ENCODE measurements at regions not wholly inside any gene's neighbourhood (a gene's known extent, or its start where the extent isn't known, plus 50 kb on each side); places are given as distances from the start of the nearest gene placed in this dataset.

DNA sequence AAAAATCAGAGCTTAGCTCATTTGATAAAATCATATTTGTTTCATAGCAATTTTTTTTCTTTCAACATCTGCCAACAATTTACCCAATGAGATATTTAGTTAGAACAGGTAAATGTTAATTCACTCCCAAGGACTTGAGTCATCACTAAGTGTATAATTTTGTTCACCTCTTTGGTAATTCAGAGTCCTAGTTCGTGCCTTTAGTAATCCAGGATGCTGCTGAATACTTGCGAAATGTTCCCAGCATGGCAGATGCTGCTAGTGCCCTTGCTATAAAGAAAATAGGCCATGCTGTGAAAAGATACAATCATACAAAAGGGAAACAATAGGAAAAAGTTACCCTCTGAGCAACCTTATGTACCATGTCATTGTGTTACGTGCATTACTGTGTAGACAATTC, 210.5 kb downstream of the CSNK1G3 start:
- H3K9me3 ChIP-seq, result no peaks in the 10 kb centered on the region
- no peak for DNase-seq
- intact Hi-C loops (cut with DNase I, micrococcal nuclease), result no loop called here
- no peak overlapping the region for H3K4me3 ChIP-seq
- H3K4me1 ChIP-seq (ENCODE audit: low read depth), result no peaks in the 10 kb centered on the region
- no peaks in the 10 kb centered on the region for H3K36me3 ChIP-seq (ENCODE audit: low read depth)
- no peak for ATAC-seq
- TF ChIP-seq, protein P1, sequence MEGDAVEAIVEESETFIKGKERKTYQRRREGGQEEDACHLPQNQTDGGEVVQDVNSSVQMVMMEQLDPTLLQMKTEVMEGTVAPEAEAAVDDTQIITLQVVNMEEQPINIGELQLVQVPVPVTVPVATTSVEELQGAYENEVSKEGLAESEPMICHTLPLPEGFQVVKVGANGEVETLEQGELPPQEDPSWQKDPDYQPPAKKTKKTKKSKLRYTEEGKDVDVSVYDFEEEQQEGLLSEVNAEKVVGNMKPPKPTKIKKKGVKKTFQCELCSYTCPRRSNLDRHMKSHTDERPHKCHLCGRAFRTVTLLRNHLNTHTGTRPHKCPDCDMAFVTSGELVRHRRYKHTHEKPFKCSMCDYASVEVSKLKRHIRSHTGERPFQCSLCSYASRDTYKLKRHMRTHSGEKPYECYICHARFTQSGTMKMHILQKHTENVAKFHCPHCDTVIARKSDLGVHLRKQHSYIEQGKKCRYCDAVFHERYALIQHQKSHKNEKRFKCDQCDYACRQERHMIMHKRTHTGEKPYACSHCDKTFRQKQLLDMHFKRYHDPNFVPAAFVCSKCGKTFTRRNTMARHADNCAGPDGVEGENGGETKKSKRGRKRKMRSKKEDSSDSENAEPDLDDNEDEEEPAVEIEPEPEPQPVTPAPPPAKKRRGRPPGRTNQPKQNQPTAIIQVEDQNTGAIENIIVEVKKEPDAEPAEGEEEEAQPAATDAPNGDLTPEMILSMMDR (IDR thresholded peaks at IDR 0.05), result no peak

DNA sequence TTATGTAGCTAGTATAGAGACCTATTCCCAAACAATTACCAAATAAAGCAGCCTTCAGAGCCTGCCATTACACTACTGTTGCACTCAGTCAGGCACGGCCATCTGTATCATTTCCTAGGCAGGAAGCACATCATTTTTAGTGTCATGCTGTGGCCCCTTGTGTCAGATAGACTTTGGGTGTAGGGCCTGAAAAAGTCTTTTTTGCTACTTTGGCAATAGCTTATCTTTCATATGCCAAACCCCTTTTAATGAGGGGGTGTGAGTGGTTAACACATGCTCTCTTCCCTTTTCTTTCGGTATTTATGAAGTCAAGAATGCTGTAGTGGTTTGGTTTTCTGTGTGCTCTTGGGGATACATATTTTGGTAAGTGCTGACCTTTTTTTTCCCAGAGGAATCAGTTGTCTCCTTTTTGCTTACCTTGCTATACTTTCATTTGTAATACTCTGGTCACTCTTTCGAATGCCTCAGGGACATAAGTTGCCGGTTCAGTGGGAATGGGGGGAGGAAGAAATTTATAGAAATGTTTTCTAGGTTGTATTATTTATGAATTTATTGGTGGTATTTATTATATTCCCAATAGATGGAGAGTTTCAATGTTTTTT, 209.8 kb downstream of the CSNK1G3 start:
- no peaks in the 10 kb centered on the region for H3K36me3 ChIP-seq (ENCODE audit: low read depth)
- TF ChIP-seq, protein P1 (IDR thresholded peaks at IDR 0.05), result no peak
- no peak overlapping the region for H3K4me3 ChIP-seq
- H3K9me3 ChIP-seq, result no peaks in the 10 kb centered on the region
- DNase-seq (no peak), ATAC-seq (no peak)
- no peaks in the 10 kb centered on the region for H3K4me1 ChIP-seq (ENCODE audit: low read depth)
- intact Hi-C loops (cut with DNase I, micrococcal nuclease), result no loop called here

DNA sequence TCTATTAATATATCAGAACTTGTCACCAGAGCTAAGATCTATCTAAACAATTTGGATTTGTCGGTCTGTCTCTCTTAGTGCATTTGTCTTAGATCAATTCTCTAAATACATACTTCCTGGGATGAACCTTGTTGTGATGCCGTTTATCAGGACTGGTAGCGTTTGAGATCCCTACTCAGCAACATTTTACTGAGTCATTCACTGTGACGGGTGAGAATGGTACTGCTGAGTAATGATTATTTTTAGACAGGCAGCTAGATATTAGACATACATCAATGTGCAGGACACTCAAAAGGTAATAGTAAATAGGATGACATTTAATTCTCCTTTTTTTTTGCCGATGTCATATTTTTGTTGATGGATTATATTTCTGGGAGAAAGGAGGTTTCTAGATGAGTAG, 209.0 kb downstream of the CSNK1G3 start:
- TF ChIP-seq, protein P1 (IDR thresholded peaks at IDR 0.05), result no peak
- H3K4me3 ChIP-seq, result no peak overlapping the region
- H3K4me1 ChIP-seq (ENCODE audit: low read depth), result no peaks in the 10 kb centered on the region
- H3K36me3 ChIP-seq (ENCODE audit: low read depth), result no peaks in the 10 kb centered on the region
- H3K9me3 ChIP-seq, result no peaks in the 10 kb centered on the region
- intact Hi-C loops (cut with DNase I, micrococcal nuclease), result no loop called here
- DNase-seq, result no peak
- ATAC-seq, result no peak

DNA sequence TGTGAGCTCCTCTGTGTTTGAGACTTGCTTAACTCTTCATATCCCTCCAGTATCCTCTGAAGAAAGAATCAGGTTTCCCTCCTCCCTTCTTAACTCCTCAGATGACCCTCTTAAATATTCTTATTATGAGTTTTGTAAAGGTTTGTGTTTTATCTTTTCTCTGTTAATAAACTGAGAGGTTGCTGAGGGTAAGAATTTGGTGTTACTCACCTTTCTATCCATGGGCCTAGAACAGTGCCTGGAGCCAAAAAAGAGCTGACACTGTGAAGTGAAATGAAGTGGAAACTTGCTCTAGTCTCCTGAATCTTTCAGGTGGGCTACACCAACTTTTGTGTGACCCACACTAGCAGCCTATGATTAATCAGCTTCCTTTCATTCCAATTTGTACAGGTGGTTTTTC, 208.4 kb downstream of the CSNK1G3 start:
- intact Hi-C loops (cut with DNase I, micrococcal nuclease), result no loop called here
- no peaks in the 10 kb centered on the region for H3K9me3 ChIP-seq
- no peak for ATAC-seq
- H3K4me1 ChIP-seq (ENCODE audit: low read depth), result no peaks in the 10 kb centered on the region
- no peak overlapping the region for H3K4me3 ChIP-seq
- no peak for DNase-seq
- TF ChIP-seq, protein P1 (IDR thresholded peaks at IDR 0.05), result no peak
- H3K36me3 ChIP-seq (ENCODE audit: low read depth), result no peaks in the 10 kb centered on the region

DNA sequence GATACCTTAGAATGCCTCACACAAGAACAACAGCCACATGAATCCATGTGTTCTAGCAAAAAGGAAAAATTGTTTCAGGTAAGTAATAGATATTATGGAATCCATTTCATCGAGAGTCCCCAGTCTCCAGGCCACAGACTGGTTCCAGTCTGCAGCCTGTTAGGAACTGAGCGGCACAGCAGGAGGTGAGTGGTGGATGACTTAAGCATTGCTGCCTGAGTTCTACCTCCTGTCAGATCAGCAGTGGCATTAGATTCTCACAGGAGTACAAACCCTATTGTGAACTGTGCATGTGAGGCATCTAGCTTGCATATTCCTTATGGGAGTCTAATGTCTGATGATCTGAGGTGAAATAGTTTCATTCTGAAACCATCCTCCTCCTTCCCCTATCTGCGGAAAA, 207.0 kb downstream of the CSNK1G3 start:
- no peak for ATAC-seq
- H3K4me3 ChIP-seq, result no peak overlapping the region
- H3K36me3 ChIP-seq (ENCODE audit: low read depth), result no peaks in the 10 kb centered on the region
- TF ChIP-seq, protein P1 (IDR thresholded peaks at IDR 0.05), result no peak
- H3K4me1 ChIP-seq (ENCODE audit: low read depth), result no peaks in the 10 kb centered on the region
- H3K9me3 ChIP-seq, result no peaks in the 10 kb centered on the region
- no peak for DNase-seq
- intact Hi-C loops (cut with DNase I, micrococcal nuclease), result no loop called here

DNA sequence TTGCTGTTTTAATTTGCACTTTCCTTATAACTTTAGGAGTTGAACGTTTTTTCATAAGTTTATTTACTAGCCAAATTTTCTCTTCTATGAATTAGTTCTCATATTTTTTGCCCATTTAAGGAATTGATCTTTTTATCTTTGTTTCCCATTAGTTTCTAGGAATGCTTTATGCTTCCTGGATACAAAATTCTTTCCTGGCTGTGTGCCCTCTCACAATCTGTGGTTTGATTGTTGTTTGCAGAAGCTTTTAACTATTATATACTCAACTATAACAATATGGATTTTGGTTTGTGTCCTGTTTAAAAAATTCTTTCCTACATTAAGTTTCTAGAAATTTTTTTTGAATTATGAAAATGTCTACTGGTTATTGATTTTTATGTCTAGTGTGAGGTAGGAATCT, 206.3 kb downstream of the CSNK1G3 start:
- intact Hi-C loops (cut with DNase I, micrococcal nuclease), result no loop called here
- H3K9me3 ChIP-seq, result no peaks in the 10 kb centered on the region
- TF ChIP-seq, protein P1 (IDR thresholded peaks at IDR 0.05), result no peak
- H3K36me3 ChIP-seq (ENCODE audit: low read depth), result no peaks in the 10 kb centered on the region
- peak in 1 of 3 donors; percentile 12 for DNase-seq
- no peaks in the 10 kb centered on the region for H3K4me1 ChIP-seq (ENCODE audit: low read depth)
- no peak overlapping the region for H3K4me3 ChIP-seq
- no peak for ATAC-seq

Data from mucosa of descending colon (tissue), 3 donors.